ENCODE measurements at regions not wholly inside any gene's neighbourhood (a gene's known extent, or its start where the extent isn't known, plus 50 kb on each side); places are given as distances from the start of the nearest gene placed in this dataset.
"Not testable (repeated sequence)": the region's sequence is repeated elsewhere in the genome, so short reads cannot be mapped to it uniquely, and the experiment has no call there.

- Histone ChIP-seq H3K9me2 (ENCODE audit: insufficient read depth) (no peaks in the 10 kb centered on the region), H3K4me3 (no peak overlapping the region), H3F3A (ENCODE audit: insufficient read depth, low read depth) (peaks cover 16% of the 10 kb centered on the region), H3K79me2 (ENCODE audit: low read depth) (no peaks in the 10 kb centered on the region), H3K4me2 (no peak overlapping the region), H3K9me3 (ENCODE audit: insufficient read depth, low read depth) (no peaks in the 10 kb centered on the region), H2AFZ (no peak overlapping the region), H4K20me1 (ENCODE audit: insufficient read depth) (no peaks in the 10 kb centered on the region), H3K27me3 (ENCODE audit: insufficient read depth, low read depth) (no peaks in the 10 kb centered on the region), H3K36me3 (ENCODE audit: low read depth) (no peaks in the 10 kb centered on the region), H3K27ac (no peak overlapping the region), H3K4me1 (replicated peaks; ENCODE audit: insufficient read depth) (peaks cover 59% of the 10 kb centered on the region)
- ChIA-PET POLR2A (ENCODE audit: unreplicated experiment) (no interaction called here), CTCF (interaction anchor here (0.6 to 1.2 kb wide), 4 partner anchors 19 to 280 kb away, joined by 3 to 4 read pairs (median 3); no protein-coding TSS in a partner anchor)
- BruUV-seq (replicated peaks): no TSS peak
- intact Hi-C loops (cut with micrococcal nuclease; ENCODE audit: unreplicated experiment): no loop called here
- TF ChIP-seq, protein P1, sequence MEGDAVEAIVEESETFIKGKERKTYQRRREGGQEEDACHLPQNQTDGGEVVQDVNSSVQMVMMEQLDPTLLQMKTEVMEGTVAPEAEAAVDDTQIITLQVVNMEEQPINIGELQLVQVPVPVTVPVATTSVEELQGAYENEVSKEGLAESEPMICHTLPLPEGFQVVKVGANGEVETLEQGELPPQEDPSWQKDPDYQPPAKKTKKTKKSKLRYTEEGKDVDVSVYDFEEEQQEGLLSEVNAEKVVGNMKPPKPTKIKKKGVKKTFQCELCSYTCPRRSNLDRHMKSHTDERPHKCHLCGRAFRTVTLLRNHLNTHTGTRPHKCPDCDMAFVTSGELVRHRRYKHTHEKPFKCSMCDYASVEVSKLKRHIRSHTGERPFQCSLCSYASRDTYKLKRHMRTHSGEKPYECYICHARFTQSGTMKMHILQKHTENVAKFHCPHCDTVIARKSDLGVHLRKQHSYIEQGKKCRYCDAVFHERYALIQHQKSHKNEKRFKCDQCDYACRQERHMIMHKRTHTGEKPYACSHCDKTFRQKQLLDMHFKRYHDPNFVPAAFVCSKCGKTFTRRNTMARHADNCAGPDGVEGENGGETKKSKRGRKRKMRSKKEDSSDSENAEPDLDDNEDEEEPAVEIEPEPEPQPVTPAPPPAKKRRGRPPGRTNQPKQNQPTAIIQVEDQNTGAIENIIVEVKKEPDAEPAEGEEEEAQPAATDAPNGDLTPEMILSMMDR (conservative IDR thresholded peaks at IDR 0.05): no peak
- TF ChIP-seq EZH2 (IDR thresholded peaks at IDR 0.05; ENCODE audit: low read depth): no peak
- no peak for DNase-seq
These were observed 235.9 kb upstream of the PRSS1 start for GRCh38 chr7:142513178-142513955.

DNA sequence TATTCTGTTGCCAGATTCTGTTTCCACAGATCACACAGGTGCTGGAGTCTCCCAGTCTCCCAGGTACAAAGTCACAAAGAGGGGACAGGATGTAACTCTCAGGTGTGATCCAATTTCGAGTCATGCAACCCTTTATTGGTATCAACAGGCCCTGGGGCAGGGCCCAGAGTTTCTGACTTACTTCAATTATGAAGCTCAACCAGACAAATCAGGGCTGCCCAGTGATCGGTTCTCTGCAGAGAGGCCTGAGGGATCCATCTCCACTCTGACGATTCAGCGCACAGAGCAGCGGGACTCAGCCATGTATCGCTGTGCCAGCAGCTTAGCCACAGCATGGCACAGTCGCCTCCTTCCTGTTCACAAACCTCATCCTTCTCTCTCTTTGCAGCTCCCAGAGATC lies 237.5 kb upstream of the PRSS1 start:
- CTCF ChIA-PET: no interaction called here
- TF ChIP-seq EZH2 (IDR thresholded peaks at IDR 0.05; ENCODE audit: low read depth): no peak
- TF ChIP-seq, protein P1 (conservative IDR thresholded peaks at IDR 0.05): no peak
- Histone ChIP-seq H3K4me1 (replicated peaks; ENCODE audit: insufficient read depth) (peaks cover 61% of the 10 kb centered on the region), H3K4me2 (no peak overlapping the region), H3K27ac (peak overlapping the region; percentile 22; the same call in 1 of the 2 replicates), H4K20me1 (ENCODE audit: insufficient read depth) (no peaks in the 10 kb centered on the region), H3K36me3 (ENCODE audit: low read depth) (no peaks in the 10 kb centered on the region), H2AFZ (no peak overlapping the region), H3K9me3 (ENCODE audit: insufficient read depth, low read depth) (no peaks in the 10 kb centered on the region), H3K79me2 (ENCODE audit: low read depth) (no peaks in the 10 kb centered on the region), H3F3A (ENCODE audit: insufficient read depth, low read depth) (peaks cover 25% of the 10 kb centered on the region), H3K27me3 (ENCODE audit: insufficient read depth, low read depth) (no peaks in the 10 kb centered on the region), H3K9me2 (ENCODE audit: insufficient read depth) (no peaks in the 10 kb centered on the region), H3K4me3 (no peak overlapping the region)
- no peak for DNase-seq
- POLR2A ChIA-PET (ENCODE audit: unreplicated experiment): no interaction called here
- no TSS peak for BruUV-seq (replicated peaks)
- intact Hi-C loops (cut with micrococcal nuclease; ENCODE audit: unreplicated experiment): no loop called here

GRCh38 chr7:142511374-142511773 lies 237.9 kb upstream of the PRSS1 start:
- Histone ChIP-seq H3K27me3 (ENCODE audit: insufficient read depth, low read depth) (no peaks in the 10 kb centered on the region), H3K79me2 (ENCODE audit: low read depth) (no peaks in the 10 kb centered on the region), H3K9me2 (ENCODE audit: insufficient read depth) (no peaks in the 10 kb centered on the region), H2AFZ (no peak overlapping the region), H3K36me3 (ENCODE audit: low read depth) (no peaks in the 10 kb centered on the region), H3K9me3 (ENCODE audit: insufficient read depth, low read depth) (no peaks in the 10 kb centered on the region), H3K27ac (peak overlapping the region; percentile 22), H3K4me2 (no peak overlapping the region), H3K4me1 (replicated peaks; ENCODE audit: insufficient read depth) (peaks cover 60% of the 10 kb centered on the region), H3K4me3 (no peak overlapping the region), H3F3A (ENCODE audit: insufficient read depth, low read depth) (peaks cover 23% of the 10 kb centered on the region), H4K20me1 (ENCODE audit: insufficient read depth) (no peaks in the 10 kb centered on the region)
- TF ChIP-seq, protein P1 (conservative IDR thresholded peaks at IDR 0.05): no peak
- TF ChIP-seq EZH2 (IDR thresholded peaks at IDR 0.05; ENCODE audit: low read depth): no peak
- intact Hi-C loops (cut with micrococcal nuclease; ENCODE audit: unreplicated experiment): no loop called here
- DNase-seq: no peak
- ChIA-PET POLR2A (ENCODE audit: unreplicated experiment) (no interaction called here), CTCF (no interaction called here)
- no TSS peak for BruUV-seq (replicated peaks)

DNA sequence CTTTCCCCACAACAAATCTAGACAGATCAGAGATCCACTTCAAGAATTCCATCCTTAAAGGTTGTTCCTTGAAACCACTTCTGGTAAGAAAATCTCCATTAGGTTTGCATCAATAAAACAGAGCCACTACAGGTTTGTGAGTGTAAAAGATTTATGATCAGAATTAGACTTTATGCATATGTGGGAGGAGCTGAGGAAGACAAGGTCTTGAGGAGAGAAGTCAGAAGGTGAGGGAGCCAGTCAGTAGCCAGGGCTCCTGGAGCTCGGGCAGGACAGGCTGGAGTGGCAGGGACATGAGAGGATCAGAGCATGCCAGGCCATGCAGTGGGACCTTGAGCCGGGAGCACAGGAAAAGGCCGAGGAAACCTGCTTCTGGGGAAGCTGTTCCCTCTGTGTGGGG lies 240.0 kb upstream of the PRSS1 start:
- H3K36me3 ChIP-seq (ENCODE audit: low read depth); POLR2A ChIA-PET (ENCODE audit: unreplicated experiment); H3K79me2 ChIP-seq (ENCODE audit: low read depth); H3K4me3 ChIP-seq; H3K27me3 ChIP-seq (ENCODE audit: insufficient read depth, low read depth); H2AFZ ChIP-seq; H3K9me2 ChIP-seq (ENCODE audit: insufficient read depth); BruUV-seq (replicated peaks); DNase-seq; H4K20me1 ChIP-seq (ENCODE audit: insufficient read depth); H3K9me3 ChIP-seq (ENCODE audit: insufficient read depth, low read depth): not testable (repeated sequence)
- peaks cover 38% of the 10 kb centered on the region for H3K4me1 ChIP-seq (replicated peaks; ENCODE audit: insufficient read depth)
- intact Hi-C loops (cut with micrococcal nuclease; ENCODE audit: unreplicated experiment): loop anchor here (1.0 to 5.0 kb wide), 2 partner anchors 38 to 407 kb away; no protein-coding TSS in a partner anchor
- peak overlapping the region; percentile 90 for H3K27ac ChIP-seq
- CTCF ChIA-PET: interaction anchor here (0.5 to 1.5 kb wide), 2 partner anchors 134 to 743 kb away, joined by 3 to 13 read pairs; no protein-coding TSS in a partner anchor
- peak overlapping the region; percentile 26 for H3K4me2 ChIP-seq
- 0 out of 2 replicates have a peak, but pooled peaks cover 15% of the 10 kb centered on the region for H3F3A ChIP-seq (ENCODE audit: insufficient read depth, low read depth)

Measured in PC-9 (cell line).